ENCODE measurements at regions not wholly inside any gene's neighbourhood (a gene's known extent, or its start where the extent isn't known, plus 50 kb on each side); places are given as distances from the start of the nearest gene placed in this dataset.
"Not testable (repeated sequence)": the region's sequence is repeated elsewhere in the genome, so short reads cannot be mapped to it uniquely, and the experiment has no call there.

GRCh38 chr10:84718877-84719616 is 390.7 kb downstream of the CCSER2 start:
- Histone ChIP-seq H3K27ac (ENCODE audit: low read depth, low read length) (no peak overlapping the region), H3K9me2 (replicated peaks; ENCODE audit: insufficient read depth, low read length) (no peaks in the 10 kb centered on the region), H2AFZ (ENCODE audit: low read depth, low read length, severe bottlenecking) (no peak overlapping the region), H3K4me3 (ENCODE audit: insufficient read depth, low read length, poor library complexity, severe bottlenecking) (no peak overlapping the region), H3K9ac (ENCODE audit: low read length) (no peak overlapping the region), H4K20me1 (ENCODE audit: low read depth, low read length) (no peaks in the 10 kb centered on the region), H3K27me3 (ENCODE audit: low read length) (no peaks in the 10 kb centered on the region), H3K9me3 (ENCODE audit: insufficient read depth, low read length) (no peaks in the 10 kb centered on the region), H3K36me3 (ENCODE audit: low read length) (no peaks in the 10 kb centered on the region), H3K79me2 (ENCODE audit: insufficient read depth, low read length) (no peaks in the 10 kb centered on the region), H3K4me2 (ENCODE audit: low read depth, low read length, poor library complexity, severe bottlenecking) (no peak overlapping the region), H3F3A (ENCODE audit: insufficient read depth) (no peaks in the 10 kb centered on the region)
- TF ChIP-seq EZH2phosphoT487 (conservative IDR thresholded peaks at IDR 0.05; ENCODE audit: low read length) (no peak), CTCF (IDR thresholded peaks at IDR 0.05; ENCODE audit: insufficient read depth, low read length, poor library complexity, severe bottlenecking) (no peak)

- Histone ChIP-seq H3F3A (ENCODE audit: insufficient read depth) (no peaks in the 10 kb centered on the region), H3K36me3 (ENCODE audit: low read length) (no peaks in the 10 kb centered on the region), H4K20me1 (ENCODE audit: low read depth, low read length) (no peaks in the 10 kb centered on the region), H3K9ac (ENCODE audit: low read length) (no peak overlapping the region), H3K4me3 (ENCODE audit: insufficient read depth, low read length, poor library complexity, severe bottlenecking) (no peak overlapping the region), H3K9me3 (ENCODE audit: insufficient read depth, low read length) (no peaks in the 10 kb centered on the region), H3K9me2 (replicated peaks; ENCODE audit: insufficient read depth, low read length) (no peaks in the 10 kb centered on the region), H2AFZ (ENCODE audit: low read depth, low read length, severe bottlenecking) (no peak overlapping the region), H3K27ac (ENCODE audit: low read depth, low read length) (no peak overlapping the region), H3K79me2 (ENCODE audit: insufficient read depth, low read length) (no peaks in the 10 kb centered on the region), H3K4me2 (ENCODE audit: low read depth, low read length, poor library complexity, severe bottlenecking) (no peak overlapping the region), H3K27me3 (ENCODE audit: low read length) (no peaks in the 10 kb centered on the region)
- TF ChIP-seq EZH2phosphoT487 (conservative IDR thresholded peaks at IDR 0.05; ENCODE audit: low read length) (no peak), CTCF (IDR thresholded peaks at IDR 0.05; ENCODE audit: insufficient read depth, low read length, poor library complexity, severe bottlenecking) (no peak)
These were observed 391.3 kb downstream of the CCSER2 start for GRCh38 chr10:84719687-84720086.

GRCh38 chr10:84727398-84727797 is 399.0 kb downstream of the CCSER2 start:
- H4K20me1 ChIP-seq (ENCODE audit: low read depth, low read length) = no peaks in the 10 kb centered on the region
- H3K9ac ChIP-seq (ENCODE audit: low read length) = no peak overlapping the region
- H3K36me3 ChIP-seq (ENCODE audit: low read length) = no peaks in the 10 kb centered on the region
- H3K4me3 ChIP-seq (ENCODE audit: insufficient read depth, low read length, poor library complexity, severe bottlenecking) = no peak overlapping the region
- H2AFZ ChIP-seq (ENCODE audit: low read depth, low read length, severe bottlenecking) = no peak overlapping the region
- no peaks in the 10 kb centered on the region for H3K9me3 ChIP-seq (ENCODE audit: insufficient read depth, low read length)
- H3K9me2 ChIP-seq (replicated peaks; ENCODE audit: insufficient read depth, low read length) = no peaks in the 10 kb centered on the region
- H3F3A ChIP-seq (ENCODE audit: insufficient read depth) = no peaks in the 10 kb centered on the region
- H3K4me2 ChIP-seq (ENCODE audit: low read depth, low read length, poor library complexity, severe bottlenecking) = no peak overlapping the region
- no peaks in the 10 kb centered on the region for H3K27me3 ChIP-seq (ENCODE audit: low read length)
- TF ChIP-seq CTCF (IDR thresholded peaks at IDR 0.05; ENCODE audit: insufficient read depth, low read length, poor library complexity, severe bottlenecking) (no peak), EZH2phosphoT487 (conservative IDR thresholded peaks at IDR 0.05; ENCODE audit: low read length) (no peak)
- no peak overlapping the region for H3K27ac ChIP-seq (ENCODE audit: low read depth, low read length)
- H3K79me2 ChIP-seq (ENCODE audit: insufficient read depth, low read length) = no peaks in the 10 kb centered on the region

GRCh38 chr10:84739126-84739525 is 410.7 kb downstream of the CCSER2 start:
- not testable (repeated sequence) for H3K9me3 ChIP-seq (ENCODE audit: insufficient read depth, low read length); H4K20me1 ChIP-seq (ENCODE audit: low read depth, low read length); H3K9ac ChIP-seq (ENCODE audit: low read length); H3K9me2 ChIP-seq (replicated peaks; ENCODE audit: insufficient read depth, low read length); H3F3A ChIP-seq (ENCODE audit: insufficient read depth); H3K4me3 ChIP-seq (ENCODE audit: insufficient read depth, low read length, poor library complexity, severe bottlenecking); H3K36me3 ChIP-seq (ENCODE audit: low read length); H3K27me3 ChIP-seq (ENCODE audit: low read length); H2AFZ ChIP-seq (ENCODE audit: low read depth, low read length, severe bottlenecking); H3K27ac ChIP-seq (ENCODE audit: low read depth, low read length); H3K4me2 ChIP-seq (ENCODE audit: low read depth, low read length, poor library complexity, severe bottlenecking); H3K79me2 ChIP-seq (ENCODE audit: insufficient read depth, low read length)
